RCC 7860 (cell line): ENCODE measurements at regions not wholly inside any gene's neighbourhood (a gene's known extent, or its start where the extent isn't known, plus 50 kb on each side); places are given as distances from the start of the nearest gene placed in this dataset.

ENCODE experiments used
- DNase-seq: peaks from one replicate; pipeline ENCODE4 v3.0.0-alpha.2; 2015; ENCODE audit warnings: low spot score
- FAIRE-seq: peaks from 2 replicates; lab custom pipeline; 2012; peaks lifted over from hg19 to GRCh38; lab: Jason Lieb, UNC

DNA sequence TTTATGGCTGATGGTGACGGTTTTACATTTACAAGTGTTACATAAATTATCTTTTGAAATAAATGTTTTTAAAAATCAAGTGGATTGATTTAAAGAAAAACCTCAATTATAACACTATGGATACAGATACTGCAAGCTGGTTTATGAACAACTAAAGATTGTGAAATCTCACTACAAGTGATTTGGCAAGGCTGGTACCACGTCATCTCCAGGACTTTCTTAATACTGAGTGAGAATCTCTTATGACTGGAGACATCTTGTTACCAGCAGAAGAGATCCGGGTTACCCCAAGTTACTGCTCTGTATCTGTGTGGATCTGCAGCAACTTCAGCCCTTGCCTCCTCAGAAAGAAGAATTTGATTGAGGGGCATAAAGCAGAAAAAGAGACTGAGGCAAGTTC, 452.9 kb downstream of the MN1 start:
- FAIRE-seq: peak; percentile 81
- peak; percentile 52 for DNase-seq

DNA sequence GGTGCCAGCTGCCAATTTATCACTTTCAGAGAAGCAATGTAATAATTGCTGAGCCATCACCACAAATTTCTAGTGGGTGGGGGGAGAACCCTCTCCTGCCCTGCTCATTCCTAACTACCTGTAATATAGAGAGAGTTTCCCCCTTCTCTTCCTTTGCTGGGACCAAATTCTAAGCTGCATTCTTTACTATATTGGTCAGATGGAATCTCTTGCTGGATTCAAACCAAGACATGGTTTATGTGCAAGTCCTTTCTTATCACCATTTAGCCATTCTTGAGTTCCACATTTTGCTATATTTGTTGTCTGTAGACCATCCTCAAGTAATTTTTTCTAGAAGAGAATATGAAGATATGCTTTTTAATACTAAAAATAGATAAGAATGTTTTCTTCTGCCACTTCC, 452.1 kb downstream of the MN1 start:
- FAIRE-seq (peak; percentile 66), DNase-seq (peak; percentile 54)

DNA sequence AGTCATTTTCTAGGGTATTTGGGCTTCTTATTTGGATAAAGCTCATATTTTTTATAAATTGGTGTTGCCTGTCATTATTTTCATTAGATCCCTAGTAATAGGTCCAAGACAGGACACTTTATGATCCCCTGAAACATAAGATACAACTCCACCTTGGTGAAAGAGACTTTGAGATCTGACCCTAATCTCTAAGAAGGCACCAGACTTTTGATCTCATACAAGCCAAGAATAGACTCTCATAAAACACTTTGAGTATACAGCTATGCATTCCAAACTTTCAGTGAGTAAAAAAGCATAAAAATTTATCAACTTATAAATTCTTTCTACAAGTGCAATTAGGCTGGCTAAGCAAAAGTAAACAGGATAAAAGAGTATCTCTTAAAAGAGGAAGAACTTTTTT, 451.2 kb downstream of the MN1 start:
- FAIRE-seq (no peak), DNase-seq (no peak)

DNA sequence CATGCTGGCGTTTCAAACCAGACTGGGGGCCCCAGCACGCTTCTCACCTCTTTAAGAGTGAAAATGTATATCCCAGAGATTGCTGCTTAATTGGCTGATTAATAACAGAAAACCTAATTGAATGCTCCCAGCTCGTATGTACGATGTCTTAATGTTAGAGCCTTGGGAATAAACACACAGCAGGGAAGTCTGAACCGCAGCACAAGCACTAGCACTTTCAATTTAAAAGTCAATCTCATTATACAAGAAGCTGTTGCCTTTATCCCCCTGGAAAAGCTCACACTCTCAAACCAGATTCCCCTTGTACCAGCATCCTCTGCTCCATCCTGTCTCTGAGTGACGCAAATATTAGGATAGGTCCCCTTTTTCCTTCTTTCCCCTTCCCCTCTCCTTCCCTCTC, 449.1 kb downstream of the MN1 start:
- DNase-seq (no peak), FAIRE-seq (no peak)

DNA sequence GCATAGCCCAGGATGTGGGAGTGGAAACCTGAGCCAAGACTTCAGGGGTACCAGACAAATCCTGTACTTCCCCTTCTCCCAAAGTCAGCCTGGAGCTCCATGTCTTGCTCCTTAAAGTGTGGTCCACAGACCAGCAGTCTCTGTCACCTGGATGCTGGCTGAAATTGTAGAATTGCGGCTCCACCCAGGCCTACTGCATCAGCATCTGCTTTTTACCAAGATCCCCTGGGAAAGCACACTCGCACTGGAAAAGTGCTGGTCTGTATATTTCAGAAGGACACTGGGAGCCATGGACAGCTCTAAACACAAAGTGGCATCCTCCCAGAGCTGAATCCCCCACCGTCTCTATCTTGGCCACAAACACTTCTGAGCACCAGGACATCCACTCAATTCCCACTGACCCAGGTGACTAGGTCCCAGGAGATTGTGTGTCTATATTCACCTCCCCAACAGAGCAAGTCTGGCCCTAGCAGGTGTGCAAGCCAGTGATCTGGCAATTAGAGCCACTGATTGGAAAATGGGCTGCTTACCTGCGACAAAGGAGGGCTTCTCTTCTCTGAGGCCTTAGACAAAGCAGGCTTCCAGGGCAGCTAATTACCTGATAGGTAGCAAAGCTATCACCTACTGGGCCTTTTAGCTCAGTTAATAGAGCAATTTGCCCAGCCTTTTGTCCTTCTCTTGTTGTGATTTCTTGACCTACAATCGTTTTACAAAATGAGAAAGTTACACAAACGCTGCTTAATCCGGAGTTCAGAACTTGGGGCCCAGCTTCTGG, 443.3 kb downstream of the MN1 start:
- DNase-seq (no peak), FAIRE-seq (no peak)

DNA sequence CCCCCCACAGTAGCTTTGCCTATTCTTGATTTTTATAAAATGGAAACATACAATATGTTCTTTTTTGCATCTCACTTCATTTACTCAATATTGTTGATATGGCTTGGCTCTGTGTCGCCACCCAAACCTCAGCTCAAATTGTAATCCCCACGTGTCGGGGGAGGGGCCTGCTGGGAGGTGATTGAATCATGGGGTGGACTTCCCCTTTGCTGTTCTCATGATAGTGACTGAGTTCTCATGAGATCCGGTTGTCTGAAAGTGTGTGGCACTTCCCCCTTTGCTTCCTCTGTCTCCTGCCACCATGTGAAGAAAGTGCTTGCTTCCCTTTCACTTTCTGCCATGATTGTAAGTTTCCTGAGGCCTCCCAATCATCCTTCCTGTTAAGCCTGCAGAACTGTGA, 431.3 kb downstream of the MN1 start:
- no peak for DNase-seq
- no peak for FAIRE-seq

DNA sequence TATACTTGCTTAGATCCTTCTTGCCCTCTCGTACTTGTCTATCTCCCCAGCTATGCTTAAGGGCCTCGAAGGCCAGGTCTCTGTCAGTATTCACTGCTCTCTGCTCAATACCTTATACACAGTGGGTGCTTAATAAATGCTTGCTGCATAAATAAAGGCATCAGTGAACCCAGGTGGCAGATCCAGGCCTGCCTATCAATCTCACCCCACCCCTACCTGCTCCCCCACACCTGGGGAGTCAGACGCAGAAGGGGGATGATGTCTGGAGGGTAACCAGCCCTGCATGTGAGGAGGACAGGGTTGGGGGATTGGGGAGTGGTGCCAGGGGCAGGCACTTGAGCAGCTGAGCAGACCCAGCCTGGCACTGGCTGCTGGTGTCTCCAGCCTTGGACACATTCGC, 430.6 kb downstream of the MN1 start:
- DNase-seq: no peak
- no peak for FAIRE-seq

DNA sequence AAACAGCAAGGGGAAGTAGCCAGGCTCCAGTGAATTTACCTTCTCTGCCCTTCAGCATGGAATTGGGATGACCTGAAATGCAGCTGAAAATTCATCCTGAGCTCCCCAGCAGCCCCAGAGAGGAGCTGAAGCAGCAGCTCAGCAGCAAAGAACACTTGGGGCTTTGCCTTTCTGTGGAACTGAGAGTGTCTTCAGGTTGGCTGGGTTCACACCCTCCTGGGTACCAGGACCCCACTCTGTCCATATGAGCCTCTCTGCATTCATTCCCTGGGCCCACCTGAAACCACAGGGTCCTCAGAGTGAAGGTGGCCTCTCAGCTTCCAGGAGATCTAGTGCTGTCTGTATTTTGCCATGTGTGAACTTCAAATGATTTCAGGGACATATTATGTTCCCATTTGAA, 429.2 kb downstream of the MN1 start:
- FAIRE-seq (no peak), DNase-seq (no peak)

DNA sequence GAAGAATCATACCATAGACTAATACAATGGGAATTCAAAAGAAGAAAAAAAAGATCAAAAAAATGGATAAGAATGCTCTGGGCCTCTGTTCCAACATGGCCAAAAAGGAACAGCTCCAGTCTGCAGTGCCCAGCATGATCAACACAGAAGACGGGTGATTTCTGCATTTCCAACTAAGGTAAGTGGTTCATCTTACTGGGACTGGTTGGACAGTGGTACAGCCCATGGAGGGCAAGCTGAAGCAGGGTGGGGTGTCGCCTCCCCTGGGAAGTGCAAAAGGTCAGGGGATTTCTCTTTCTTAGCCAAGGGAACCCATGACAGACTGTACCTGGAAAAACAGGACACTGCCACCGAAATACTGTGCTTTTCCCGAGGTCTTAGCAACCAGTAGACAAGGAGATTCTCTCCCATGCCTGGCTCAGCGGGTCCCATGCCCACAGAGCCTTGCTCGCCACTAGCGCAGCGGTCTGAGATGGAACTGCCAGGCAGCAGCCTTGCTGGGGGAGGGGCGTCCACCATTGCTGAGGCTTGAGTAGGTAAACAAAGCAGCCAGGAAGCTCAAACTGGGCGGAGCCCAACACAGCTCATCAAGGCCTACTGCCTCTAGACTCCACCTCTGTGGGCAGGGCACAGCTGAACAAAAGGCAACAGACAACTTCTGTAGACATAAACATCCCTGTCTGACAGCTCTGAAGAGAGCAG, 428.4 kb downstream of the MN1 start:
- no peak for FAIRE-seq
- DNase-seq: no peak

DNA sequence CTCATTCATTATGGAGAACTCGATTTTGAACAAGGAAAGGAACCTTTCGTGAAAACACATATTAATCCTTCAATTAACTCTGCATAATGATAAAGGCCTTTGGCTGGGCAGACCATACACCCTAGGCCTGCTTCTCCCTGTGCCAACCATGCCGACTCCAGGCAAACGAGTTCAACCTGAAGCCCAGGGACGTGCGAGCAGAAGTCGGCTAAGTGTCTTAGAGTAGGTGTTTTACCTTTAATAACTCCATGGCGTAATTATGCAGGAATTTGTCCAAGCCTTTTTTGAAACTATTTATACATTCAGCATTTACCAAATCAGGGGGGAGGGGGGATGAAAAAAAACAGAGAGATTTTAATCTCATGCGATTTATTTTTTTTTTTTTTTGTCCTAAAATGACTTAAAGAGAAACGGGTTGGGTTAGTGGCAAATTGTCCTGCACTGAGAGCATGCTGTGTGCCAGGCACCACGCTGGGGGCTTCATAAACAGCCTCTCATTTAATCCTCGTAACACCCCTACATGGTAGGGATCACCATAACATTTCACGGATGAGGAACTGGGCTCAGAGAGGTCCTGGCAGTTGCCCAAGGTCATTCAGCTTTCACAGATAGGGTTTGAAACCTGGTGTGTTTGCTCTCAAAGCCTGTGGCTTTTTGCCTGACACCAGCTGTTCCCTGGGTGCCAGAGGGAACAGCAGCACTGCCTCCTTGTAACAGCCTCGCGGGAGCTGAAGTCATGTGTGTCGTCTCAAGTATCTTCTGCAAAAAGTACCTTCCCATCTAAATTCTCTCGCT, 423.9 kb downstream of the MN1 start:
- FAIRE-seq (peak; percentile 76), DNase-seq (peak; percentile 46)

DNA sequence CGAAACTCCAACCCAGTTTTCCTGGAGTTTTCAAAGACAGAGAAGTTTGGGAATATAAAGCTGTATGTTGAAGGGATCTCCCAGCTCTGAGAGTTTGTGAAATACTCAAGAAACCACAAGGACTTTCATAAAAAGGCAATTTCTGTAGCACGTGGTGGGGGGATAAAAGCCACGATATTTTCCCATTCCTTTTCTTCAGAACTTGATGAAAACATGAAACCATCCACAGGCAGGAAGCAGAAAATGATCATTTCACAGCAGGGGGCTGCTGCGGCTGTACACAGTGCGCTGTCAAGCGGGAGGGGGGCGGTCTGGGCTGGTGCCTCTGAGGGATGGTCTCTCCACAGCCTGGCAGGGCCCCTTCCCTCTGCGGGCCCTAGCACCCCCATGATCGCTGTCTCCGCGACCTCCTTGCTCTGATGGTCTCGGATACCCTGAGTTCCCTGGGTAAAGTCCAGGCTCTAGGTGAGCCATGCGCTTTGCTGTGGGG, 423.2 kb downstream of the MN1 start:
- no peak for FAIRE-seq
- DNase-seq: no peak

DNA sequence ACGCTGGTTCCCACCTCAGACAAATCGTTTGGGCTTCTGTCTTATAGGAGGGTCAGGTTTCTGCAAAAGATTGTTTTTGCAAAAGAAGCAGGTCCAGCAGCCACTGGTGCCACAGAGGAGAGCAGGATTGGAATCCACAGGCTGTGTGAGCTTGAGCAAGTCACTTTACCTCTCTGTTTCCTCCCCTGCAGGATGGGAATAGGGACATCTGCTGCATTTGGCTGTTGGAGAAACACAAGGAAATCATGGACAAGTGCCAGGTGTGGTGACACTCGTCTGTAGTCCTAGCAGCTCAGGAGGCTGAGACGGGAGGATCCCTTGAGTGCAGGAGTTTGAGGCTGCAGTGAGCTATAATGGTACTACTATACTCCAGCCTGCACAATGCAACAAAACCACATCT, 422.6 kb downstream of the MN1 start:
- DNase-seq: no peak
- FAIRE-seq: no peak

DNA sequence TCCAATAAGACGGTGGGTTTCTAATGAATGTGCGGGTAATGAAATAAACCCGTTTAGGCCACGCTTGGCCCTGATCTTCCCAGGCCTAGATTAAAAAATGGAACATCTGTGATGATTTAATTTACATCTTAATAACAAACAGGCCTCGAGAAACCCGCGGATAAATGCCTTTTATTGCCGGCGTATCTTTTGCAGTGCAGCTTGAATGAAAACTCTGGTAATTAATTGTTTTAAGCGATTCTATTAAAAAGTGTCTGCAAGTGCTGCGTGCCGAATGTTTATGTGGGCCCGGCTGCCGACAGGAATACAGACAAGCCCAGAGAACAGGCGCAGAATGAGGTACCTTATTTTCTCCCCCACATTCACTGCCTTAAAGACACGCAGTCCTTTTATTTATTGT, 420.7 kb downstream of the MN1 start:
- no peak for FAIRE-seq

DNA sequence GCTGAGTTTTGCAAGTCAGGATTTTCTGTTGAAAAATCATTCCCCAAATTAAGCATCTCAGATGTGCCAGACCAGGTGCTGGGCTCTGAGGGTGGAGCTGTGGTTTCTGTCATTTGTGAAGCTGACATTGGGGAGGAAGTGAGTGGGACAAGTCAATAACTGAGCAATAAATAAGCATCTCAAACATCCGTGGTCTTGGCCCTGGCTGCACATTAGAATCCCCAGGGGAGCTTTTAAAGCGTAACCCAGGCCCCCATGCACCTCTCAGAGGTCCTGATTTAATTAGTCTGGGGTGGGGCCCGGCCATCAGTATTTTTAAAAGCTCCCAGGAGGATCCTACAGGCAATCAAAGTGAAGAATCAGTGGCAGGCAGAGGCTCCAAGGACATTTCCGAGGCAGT, 420.0 kb downstream of the MN1 start:
- DNase-seq (no peak), FAIRE-seq (no peak)

More for the DNA sequence above, 420.7 kb downstream of the MN1 start:
- DNase-seq: no peak

DNA sequence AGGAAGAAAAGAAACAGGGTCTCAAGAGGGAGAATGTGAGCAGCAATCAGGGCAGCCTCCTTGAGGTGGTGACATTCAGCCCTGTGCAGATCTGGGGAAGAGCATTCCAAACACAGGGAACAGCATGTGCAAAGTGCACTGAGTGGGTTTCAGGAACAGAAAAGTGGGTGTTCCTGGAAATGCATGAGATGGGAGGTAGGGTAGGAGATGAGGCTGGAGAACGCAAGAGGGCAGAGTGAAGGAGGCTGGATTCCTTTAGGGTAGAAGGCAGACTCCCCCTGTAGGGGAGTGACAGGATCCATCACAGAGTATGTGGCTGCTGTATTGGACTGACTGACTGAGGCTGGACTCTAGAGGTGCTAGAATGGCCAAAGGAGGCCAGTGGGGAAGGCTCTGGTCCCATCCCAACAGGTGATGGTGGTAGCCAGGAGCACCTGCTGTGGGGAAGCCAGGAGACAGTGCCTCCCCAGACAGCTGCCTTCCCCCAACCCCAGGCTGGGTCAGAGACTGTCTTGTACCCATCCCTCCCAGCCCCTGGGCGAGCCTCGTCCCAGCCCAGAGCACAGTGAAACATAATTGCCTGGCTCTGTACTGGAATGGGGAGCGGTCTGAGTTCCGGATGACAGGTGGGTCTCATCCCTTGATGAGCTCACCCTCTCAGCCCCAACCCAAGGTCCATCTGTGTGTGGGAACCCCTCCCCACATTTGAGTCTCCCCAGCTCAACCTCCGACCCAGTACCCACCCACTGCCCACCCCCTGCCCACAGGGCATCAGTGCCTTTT, 419.4 kb downstream of the MN1 start:
- DNase-seq (no peak), FAIRE-seq (no peak)

DNA sequence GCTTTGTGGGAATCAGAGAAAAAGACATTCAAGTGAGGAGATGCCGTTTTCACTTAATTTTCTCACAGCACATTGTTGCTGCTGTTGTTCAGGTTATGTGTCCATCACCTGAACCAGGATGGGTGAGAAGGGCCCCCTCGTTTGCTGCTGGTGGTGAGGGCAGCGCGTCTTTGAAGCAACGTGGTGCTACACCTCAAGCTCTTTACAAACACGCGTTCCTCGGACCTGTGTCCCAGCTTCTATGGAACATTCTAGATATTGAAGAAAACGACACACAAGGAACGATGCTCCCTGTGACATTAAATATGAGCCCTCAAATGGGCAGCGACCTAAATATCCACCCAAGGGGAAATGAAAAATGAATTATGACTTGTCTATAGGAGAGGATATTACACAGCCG, 418.6 kb downstream of the MN1 start:
- DNase-seq (no peak), FAIRE-seq (no peak)

DNA sequence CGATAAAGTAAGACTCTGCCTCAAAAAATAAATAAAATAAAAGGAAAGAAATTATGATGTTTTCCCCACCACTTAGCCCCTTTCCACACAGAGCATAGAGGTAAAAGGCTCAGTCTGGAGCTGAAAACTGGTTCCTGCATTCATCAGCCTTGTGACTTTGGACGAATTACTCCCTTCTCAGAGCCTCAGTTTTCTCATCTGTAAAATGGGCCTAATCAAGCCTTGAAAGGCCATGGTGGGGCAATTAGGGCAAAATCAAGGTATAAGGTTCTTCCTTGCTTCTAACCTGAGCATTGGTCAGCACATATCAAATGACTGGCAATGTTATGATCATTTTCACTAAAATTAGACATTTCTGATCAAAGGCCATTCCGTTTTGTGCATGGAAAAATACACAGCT, 417.7 kb downstream of the MN1 start:
- no peak for FAIRE-seq
- DNase-seq: no peak

DNA sequence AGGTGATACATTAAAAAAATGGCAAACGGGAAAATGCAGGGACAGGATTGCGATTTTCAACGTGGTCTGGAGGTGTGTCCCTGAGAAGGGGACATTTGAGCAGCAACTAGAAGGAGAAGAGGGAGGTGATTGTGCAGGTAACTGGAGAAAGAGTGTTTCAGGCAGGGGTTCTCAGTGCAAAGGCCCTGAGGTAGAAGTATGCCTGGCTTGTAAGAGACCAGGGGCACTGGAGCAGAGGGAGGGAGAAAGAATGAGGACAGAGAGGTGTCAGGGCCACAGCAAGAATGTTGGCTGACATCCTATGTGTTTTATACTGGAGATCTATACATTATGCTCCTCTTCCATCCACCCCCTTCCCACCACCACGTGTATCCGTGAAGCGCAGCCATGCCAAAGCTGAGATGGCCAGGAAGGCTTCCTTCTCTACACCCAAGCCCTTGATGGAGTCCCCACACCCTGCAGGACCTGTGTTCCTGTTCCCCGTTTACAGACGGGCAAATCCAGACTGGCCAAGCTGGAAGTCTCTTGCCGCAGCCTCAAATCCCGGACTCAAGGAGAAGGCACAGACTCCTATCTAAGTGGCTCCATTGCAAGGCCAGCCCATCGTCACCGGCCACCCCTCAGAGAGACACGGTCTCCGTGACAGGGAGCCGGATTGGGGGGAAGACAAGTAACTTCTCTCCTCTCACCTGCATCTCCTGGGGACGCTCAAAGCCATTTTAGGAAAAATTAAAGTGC, 416.1 kb downstream of the MN1 start:
- FAIRE-seq (no peak), DNase-seq (no peak)

DNA sequence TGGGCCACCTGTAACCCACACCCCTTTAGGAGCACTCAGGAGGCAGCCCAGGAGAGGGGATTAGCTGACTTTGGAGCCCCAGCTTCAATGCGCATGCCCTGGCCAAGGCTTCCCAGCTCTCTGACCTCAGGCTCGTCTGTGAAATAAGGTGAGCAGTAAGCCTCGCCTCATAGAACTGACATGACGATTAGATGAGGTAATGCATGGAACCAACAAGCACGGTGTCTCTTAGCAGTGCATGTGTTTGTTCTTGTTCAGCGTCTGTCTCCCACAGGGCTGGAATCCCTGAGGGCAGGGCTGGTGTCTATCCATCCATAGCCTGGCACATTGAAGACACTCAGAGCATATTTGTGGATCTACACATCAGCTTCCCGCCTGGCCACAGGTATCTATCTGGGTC, 415.4 kb downstream of the MN1 start:
- DNase-seq: peak; percentile 89
- peak; percentile 11 for FAIRE-seq

DNA sequence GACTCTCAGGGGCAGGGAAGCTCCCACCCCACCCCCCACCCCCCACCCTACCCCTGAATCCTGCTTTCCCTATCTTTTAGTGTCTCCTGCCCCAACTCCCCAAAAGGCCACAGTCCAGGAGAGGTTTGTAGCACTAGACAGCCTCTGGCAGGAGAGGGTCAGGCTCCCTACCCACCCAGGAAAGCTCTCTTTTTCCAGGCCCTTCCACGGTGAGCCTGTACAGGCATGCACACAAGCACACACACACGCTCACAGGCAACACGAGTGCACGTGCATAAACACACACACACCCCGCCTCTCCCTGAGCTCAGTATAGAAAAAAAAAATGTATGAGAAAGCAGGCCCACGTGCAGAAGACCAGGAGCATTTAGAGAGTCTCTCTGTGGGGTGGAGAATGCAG, 414.0 kb downstream of the MN1 start:
- DNase-seq (no peak), FAIRE-seq (no peak)
